Left ventricle myocardium inferior (tissue), 1 donor: ENCODE measurements at regions not wholly inside any gene's neighbourhood (a gene's known extent, or its start where the extent isn't known, plus 50 kb on each side); places are given as distances from the start of the nearest gene placed in this dataset.

Experiments
- DNase-seq: peaks from one replicate; pipeline ENCODE4 v3.0.0-alpha.2; 2020
- H3K27ac ChIP-seq: fragments of 200-600 bp; replicated peaks from 2 replicates; pipeline ENCODE4 v1.8.0; 2021
- H3K27me3 ChIP-seq: fragments of 200-600 bp; 2 replicates; pipeline ENCODE4 v1.8.0; 2021; ENCODE audit warnings: low read depth
- H3K36me3 ChIP-seq: fragments of 200-600 bp; 2 replicates; pipeline ENCODE4 v1.8.0; 2021
- H3K4me1 ChIP-seq: fragments of 200-600 bp; 2 replicates; pipeline ENCODE4 v1.8.0; 2021
- H3K4me3 ChIP-seq: fragments of 200-600 bp; 2 replicates; pipeline ENCODE4 v1.8.0; 2021; ENCODE audit warnings: mild to moderate bottlenecking, moderate library complexity
- H3K9me3 ChIP-seq: fragments of 200-600 bp; replicated peaks from 2 replicates; pipeline ENCODE4 v1.8.0; 2021
- CTCF ChIP-seq: fragments of 200-600 bp; IDR thresholded peaks from 2 replicates; pipeline ENCODE4 v1.8.0; 2021; ENCODE audit warnings: antibody characterized with exemption, mild to moderate bottlenecking, borderline replicate concordance
- intact Hi-C: fragments of 100-400 bp; cut with micrococcal nuclease; formaldehyde crosslinking; loops from one replicate; pipeline ENCODE4 v1.11.0; 2022
- donor health status: DM: no; HTN: yes; CAD: no; lungs with severe emphysema.

- H3K9me3 ChIP-seq, result peaks cover 15% of the 10 kb centered on the region
- no peak overlapping the region for H3K27ac ChIP-seq
- intact Hi-C loops, result no loop called here
Observed at GRCh38 chr12:116338064-116338846, 60.8 kb upstream of the MED13L start.

GRCh38 chr12:116339062-116339461 lies 61.6 kb upstream of the MED13L start:
- DNase-seq, result no peak
- Histone ChIP-seq H3K4me1 (no peaks in the 10 kb centered on the region), H3K36me3 (no peaks in the 10 kb centered on the region), H3K27ac (no peak overlapping the region), H3K27me3 (no peaks in the 10 kb centered on the region), H3K4me3 (no peak overlapping the region), H3K9me3 (peaks cover 22% of the 10 kb centered on the region)
- TF ChIP-seq CTCF, result no peak
- intact Hi-C loops, result no loop called here

More at GRCh38 chr12:116338064-116338846, 60.8 kb upstream of the MED13L start:
- H3K27me3 ChIP-seq, result no peaks in the 10 kb centered on the region
- TF ChIP-seq CTCF, result no peak
- no peaks in the 10 kb centered on the region for H3K4me1 ChIP-seq
- no peak for DNase-seq
- H3K4me3 ChIP-seq, result no peak overlapping the region
- no peaks in the 10 kb centered on the region for H3K36me3 ChIP-seq

- no peak overlapping the region for H3K27ac ChIP-seq
- intact Hi-C loops, result no loop called here
- no peak for TF ChIP-seq CTCF
- H3K27me3 ChIP-seq, result no peaks in the 10 kb centered on the region
- no peak for DNase-seq
- no peak overlapping the region for H3K4me3 ChIP-seq
- peaks cover 22% of the 10 kb centered on the region for H3K9me3 ChIP-seq
- no peaks in the 10 kb centered on the region for H3K36me3 ChIP-seq
- no peaks in the 10 kb centered on the region for H3K4me1 ChIP-seq
Observed at GRCh38 chr12:116339800-116340371, 62.4 kb upstream of the MED13L start.

- H3K4me3 ChIP-seq, result no peak overlapping the region
- H3K27me3 ChIP-seq, result no peaks in the 10 kb centered on the region
- intact Hi-C loops, result no loop called here
- DNase-seq, result no peak
- no peaks in the 10 kb centered on the region for H3K36me3 ChIP-seq
- H3K4me1 ChIP-seq, result peaks cover 10% of the 10 kb centered on the region
- TF ChIP-seq CTCF, result no peak
- no peak overlapping the region for H3K27ac ChIP-seq
- peaks cover 22% of the 10 kb centered on the region for H3K9me3 ChIP-seq
Observed at GRCh38 chr12:116343331-116343884, 65.9 kb upstream of the MED13L start.

GRCh38 chr12:116346222-116346621 lies 68.7 kb upstream of the MED13L start:
- no peaks in the 10 kb centered on the region for H3K27me3 ChIP-seq
- peaks cover 10% of the 10 kb centered on the region for H3K4me1 ChIP-seq
- DNase-seq, result no peak
- no peak overlapping the region for H3K27ac ChIP-seq
- peaks cover 22% of the 10 kb centered on the region for H3K9me3 ChIP-seq
- no peak for TF ChIP-seq CTCF
- intact Hi-C loops, result no loop called here
- H3K4me3 ChIP-seq, result no peak overlapping the region
- no peaks in the 10 kb centered on the region for H3K36me3 ChIP-seq
